ENCODE measurements at regions not wholly inside any gene's neighbourhood (a gene's known extent, or its start where the extent isn't known, plus 50 kb on each side); places are given as distances from the start of the nearest gene placed in this dataset.

DNA sequence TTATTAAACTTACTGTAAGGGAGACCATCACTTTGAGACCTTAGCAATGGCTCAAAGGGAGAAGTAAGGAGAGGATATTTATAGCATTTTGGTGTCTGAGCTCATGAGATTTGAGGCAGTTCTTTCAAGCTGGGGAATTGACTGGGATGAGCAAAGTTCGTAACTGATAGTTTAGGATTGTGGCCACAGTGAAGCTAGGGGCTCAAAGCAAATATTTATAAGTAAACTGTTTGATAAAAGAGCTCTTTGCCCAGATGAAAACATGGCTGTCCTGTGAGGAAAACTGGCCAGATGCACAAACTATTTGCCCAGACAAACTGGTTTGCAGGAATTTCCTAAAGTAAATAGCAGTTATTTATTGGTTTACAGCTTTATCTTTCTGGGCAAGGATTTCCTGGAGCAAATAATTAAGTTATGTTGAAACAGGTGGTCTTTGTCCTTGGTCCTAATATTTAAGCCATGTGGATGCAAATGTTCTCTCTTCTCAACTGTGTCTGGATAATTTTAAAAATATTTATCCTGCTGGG lies 59.7 kb upstream of the TMTC4 start (continued):
- TF ChIP-seq ZZZ3 (CRISPR knock-in tag; IDR thresholded peaks at IDR 0.05; ENCODE audit: borderline replicate concordance) (no peak), ZNF160 (CRISPR knock-in tag; IDR thresholded peaks at IDR 0.05) (no peak), ZNF33A (CRISPR knock-in tag; IDR thresholded peaks at IDR 0.05; ENCODE audit: borderline replicate concordance) (no peak), AKAP8 (CRISPR knock-in tag; IDR thresholded peaks at IDR 0.05) (no peak), ZNF781 (CRISPR knock-in tag; IDR thresholded peaks at IDR 0.05; ENCODE audit: borderline replicate concordance, not compliant biosample characterization) (no peak), EED (CRISPR knock-in tag; IDR thresholded peaks at IDR 0.05) (no peak), ZNF432 (CRISPR knock-in tag; IDR thresholded peaks at IDR 0.05; ENCODE audit: borderline replicate concordance) (no peak), ZNF737 (CRISPR knock-in tag; IDR thresholded peaks at IDR 0.05; ENCODE audit: borderline replicate concordance) (no peak), MIXL1 (CRISPR knock-in tag; IDR thresholded peaks at IDR 0.05) (peak; percentile 99), ZNF720 (CRISPR knock-in tag; IDR thresholded peaks at IDR 0.05) (no peak), ZNF296 (CRISPR knock-in tag; conservative IDR thresholded peaks at IDR 0.05) (no peak), ELF3 (CRISPR knock-in tag; IDR thresholded peaks at IDR 0.05) (peak; percentile 96), HDAC2 (CRISPR knock-in tag; IDR thresholded peaks at IDR 0.05) (peak; percentile 84), ZNF24 (IDR thresholded peaks at IDR 0.05) (no peak), ZNF343 (CRISPR knock-in tag; IDR thresholded peaks at IDR 0.05) (no peak), KAT7 (CRISPR knock-in tag; IDR thresholded peaks at IDR 0.05; ENCODE audit: borderline replicate concordance) (no peak), ZKSCAN8 (CRISPR knock-in tag; IDR thresholded peaks at IDR 0.05; ENCODE audit: borderline replicate concordance) (peak; percentile 72; the same call in 1 of the 2 replicates), ZNF792 (CRISPR knock-in tag; IDR thresholded peaks at IDR 0.05) (0 out of 2 replicates have a peak, but pooled peaks have one; percentile 43), MXI1 (IDR thresholded peaks at IDR 0.05; ENCODE audit: borderline replicate concordance, low read depth, low read length) (no peak), RBM22 (optimal IDR thresholded peaks at IDR 0.05; ENCODE audit: low read length) (no peak), MED8 (CRISPR knock-in tag; IDR thresholded peaks at IDR 0.05; ENCODE audit: insufficient replicate concordance) (peak; percentile 83), FOSL1 (CRISPR knock-in tag; IDR thresholded peaks at IDR 0.05; ENCODE audit: borderline replicate concordance) (no peak), ZNF839 (CRISPR knock-in tag; IDR thresholded peaks at IDR 0.05; ENCODE audit: borderline replicate concordance) (no peak), AHR (CRISPR knock-in tag; IDR thresholded peaks at IDR 0.05) (no peak), ZNF329 (CRISPR knock-in tag; IDR thresholded peaks at IDR 0.05; ENCODE audit: low read depth) (no peak), FOXA1 (IDR thresholded peaks at IDR 0.05) (peak; percentile 91), FOXA1 (CRISPR knock-in tag; IDR thresholded peaks at IDR 0.05) (peak; percentile 96), ZNF776 (CRISPR knock-in tag; IDR thresholded peaks at IDR 0.05) (no peak)
- TF ChIP-seq, protein P1, sequence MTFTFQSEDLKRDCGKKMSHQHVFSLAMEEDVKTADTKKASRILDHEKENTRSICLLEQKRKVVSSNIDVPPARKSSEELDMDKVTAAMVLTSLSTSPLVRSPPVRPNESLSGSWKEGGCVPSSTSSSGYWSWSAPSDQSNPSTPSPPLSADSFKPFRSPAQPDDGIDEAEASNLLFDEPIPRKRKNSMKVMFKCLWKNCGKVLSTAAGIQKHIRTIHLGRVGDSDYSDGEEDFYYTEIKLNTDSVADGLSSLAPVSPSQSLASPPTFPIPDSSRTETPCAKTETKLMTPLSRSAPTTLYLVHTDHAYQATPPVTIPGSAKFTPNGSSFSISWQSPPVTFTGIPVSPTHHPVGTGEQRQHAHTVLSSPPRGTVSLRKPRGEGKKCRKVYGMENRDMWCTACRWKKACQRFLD (CRISPR knock-in tag; IDR thresholded peaks at IDR 0.05; ENCODE audit: borderline replicate concordance), result no peak
- TF ChIP-seq, protein P2, sequence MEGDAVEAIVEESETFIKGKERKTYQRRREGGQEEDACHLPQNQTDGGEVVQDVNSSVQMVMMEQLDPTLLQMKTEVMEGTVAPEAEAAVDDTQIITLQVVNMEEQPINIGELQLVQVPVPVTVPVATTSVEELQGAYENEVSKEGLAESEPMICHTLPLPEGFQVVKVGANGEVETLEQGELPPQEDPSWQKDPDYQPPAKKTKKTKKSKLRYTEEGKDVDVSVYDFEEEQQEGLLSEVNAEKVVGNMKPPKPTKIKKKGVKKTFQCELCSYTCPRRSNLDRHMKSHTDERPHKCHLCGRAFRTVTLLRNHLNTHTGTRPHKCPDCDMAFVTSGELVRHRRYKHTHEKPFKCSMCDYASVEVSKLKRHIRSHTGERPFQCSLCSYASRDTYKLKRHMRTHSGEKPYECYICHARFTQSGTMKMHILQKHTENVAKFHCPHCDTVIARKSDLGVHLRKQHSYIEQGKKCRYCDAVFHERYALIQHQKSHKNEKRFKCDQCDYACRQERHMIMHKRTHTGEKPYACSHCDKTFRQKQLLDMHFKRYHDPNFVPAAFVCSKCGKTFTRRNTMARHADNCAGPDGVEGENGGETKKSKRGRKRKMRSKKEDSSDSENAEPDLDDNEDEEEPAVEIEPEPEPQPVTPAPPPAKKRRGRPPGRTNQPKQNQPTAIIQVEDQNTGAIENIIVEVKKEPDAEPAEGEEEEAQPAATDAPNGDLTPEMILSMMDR (CRISPR knock-in tag; IDR thresholded peaks at IDR 0.05), result peak; percentile 6; the same call in 1 of the 2 replicates
- TF ChIP-seq, protein P3, sequence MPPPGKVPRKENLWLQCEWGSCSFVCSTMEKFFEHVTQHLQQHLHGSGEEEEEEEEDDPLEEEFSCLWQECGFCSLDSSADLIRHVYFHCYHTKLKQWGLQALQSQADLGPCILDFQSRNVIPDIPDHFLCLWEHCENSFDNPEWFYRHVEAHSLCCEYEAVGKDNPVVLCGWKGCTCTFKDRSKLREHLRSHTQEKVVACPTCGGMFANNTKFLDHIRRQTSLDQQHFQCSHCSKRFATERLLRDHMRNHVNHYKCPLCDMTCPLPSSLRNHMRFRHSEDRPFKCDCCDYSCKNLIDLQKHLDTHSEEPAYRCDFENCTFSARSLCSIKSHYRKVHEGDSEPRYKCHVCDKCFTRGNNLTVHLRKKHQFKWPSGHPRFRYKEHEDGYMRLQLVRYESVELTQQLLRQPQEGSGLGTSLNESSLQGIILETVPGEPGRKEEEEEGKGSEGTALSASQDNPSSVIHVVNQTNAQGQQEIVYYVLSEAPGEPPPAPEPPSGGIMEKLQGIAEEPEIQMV (CRISPR knock-in tag; IDR thresholded peaks at IDR 0.05; ENCODE audit: low read depth), result no peak
